Small intestine (tissue), 7 donors: ENCODE measurements at regions not wholly inside any gene's neighbourhood (a gene's known extent, or its start where the extent isn't known, plus 50 kb on each side); places are given as distances from the start of the nearest gene placed in this dataset.

Experiments
- DNase-seq, 2 donors: peaks; one replicate each; pipeline versions ENCODE4 v3.0.0 to v3.0.0-alpha.2; 2013
- FAIRE-seq: peaks from 2 replicates; lab custom pipeline; 2012; peaks lifted over from hg19 to GRCh38; lab: Jason Lieb, UNC
- H3K27ac ChIP-seq, 3 donors: one replicate each; pipeline ENCODE4 v1.5.1; 2013; ENCODE audit warnings: low read length in 2 of 3, mild to moderate bottlenecking in 2 of 3, control low read depth in 1 of 3, inconsistent platforms in 1 of 3, low read depth in 1 of 3, moderate library complexity in 1 of 3
- H3K27me3 ChIP-seq, 3 donors: one replicate each; pipeline ENCODE4 v1.6.1; 2013; ENCODE audit warnings: low read length in 3 of 3, inconsistent platforms in 1 of 3; ENCODE audit not compliant: control insufficient read depth in 3 of 3, insufficient read depth in 3 of 3
- H3K36me3 ChIP-seq, 3 donors: one replicate each; pipeline ENCODE4 v1.6.1; 2013; ENCODE audit warnings: low read length in 3 of 3, inconsistent platforms in 1 of 3, low read depth in 1 of 3, mild to moderate bottlenecking in 1 of 3, moderate library complexity in 1 of 3; ENCODE audit not compliant: control insufficient read depth in 3 of 3, insufficient read depth in 2 of 3
- H3K4me1 ChIP-seq, 3 donors: one replicate each; pipeline ENCODE4 v1.6.1; 2013; ENCODE audit warnings: low read length in 2 of 3, inconsistent platforms in 1 of 3, low read depth in 1 of 3, mild to moderate bottlenecking in 1 of 3, moderate library complexity in 1 of 3; ENCODE audit not compliant: control insufficient read depth in 3 of 3, insufficient read depth in 2 of 3
- H3K4me3 ChIP-seq, 3 donors: one replicate each; pipeline ENCODE4 v1.5.1; 2013; ENCODE audit warnings: low read length in 3 of 3, control low read depth in 1 of 3, inconsistent platforms in 1 of 3, low read depth in 1 of 3, mild to moderate bottlenecking in 1 of 3, moderate library complexity in 1 of 3
- H3K9me3 ChIP-seq, 2 donors: one replicate each; pipeline ENCODE4 v1.6.1; 2013; ENCODE audit warnings: low read depth in 1 of 2, low read length in 1 of 2; ENCODE audit not compliant: control insufficient read depth in 2 of 2, insufficient read depth in 1 of 2
- WGBS, 3 donors: extraction: QIAGEN DNeasy Blood & Tissue Kit; methylation state at CpG; one replicate each; pipeline ENCODE4 v1.1.7; 2013; 5-methylcytosine and 5-hydroxymethylcytosine counted together
- donor health status: healthy with polysubstance abuse.
- donor health status: control.
- donor health status: control.
- donor health status: Bipolar disorder and iron deficiency.
- donor health status: healthy.

DNA sequence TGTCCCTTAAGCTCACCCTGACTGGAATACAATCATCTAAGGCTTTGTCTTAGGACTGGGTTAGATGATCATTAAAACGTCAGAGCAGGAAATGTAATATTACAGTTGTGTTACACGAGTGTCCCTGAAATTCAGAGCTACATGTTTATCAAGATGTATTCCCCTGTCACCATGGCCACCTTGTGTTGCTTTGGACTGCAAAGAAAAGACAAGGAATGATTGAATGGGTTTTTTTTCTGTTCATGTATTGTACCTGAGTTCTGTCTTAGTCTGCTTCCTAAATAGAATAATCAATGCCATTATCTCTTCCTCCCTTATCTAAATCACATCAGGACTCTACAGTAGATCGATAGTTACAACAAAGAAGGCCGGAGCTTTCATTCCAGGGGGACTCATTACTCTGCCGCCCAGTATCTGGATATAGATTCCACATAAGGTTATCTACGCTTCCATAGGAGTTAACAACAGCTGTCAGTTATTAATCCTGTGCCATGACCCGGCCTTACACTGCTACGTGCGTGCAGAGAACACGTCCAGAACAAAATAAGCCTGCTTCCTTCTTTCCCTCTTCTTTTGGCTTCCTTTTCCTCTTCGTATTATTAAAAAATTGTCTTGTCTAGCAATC lies 274.1 kb upstream of the SASH1 start:
- Histone ChIP-seq H3K27me3 (no peaks in the 10 kb centered on the region), H3K4me1 (no peaks in the 10 kb centered on the region), H3K9me3 (peaks cover 0 to 15% of the 10 kb centered on the region in 2 donors), H3K4me3 (no peak overlapping the region), H3K27ac (no peak overlapping the region), H3K36me3 (no peaks in the 10 kb centered on the region)
- 52 to 59% (median 55%) methylated on average over 11 of the region's 11 CpGs for WGBS, 3 donors
- no peak for FAIRE-seq
- DNase-seq = peak in 1 of 2 donors; percentile 4

DNA sequence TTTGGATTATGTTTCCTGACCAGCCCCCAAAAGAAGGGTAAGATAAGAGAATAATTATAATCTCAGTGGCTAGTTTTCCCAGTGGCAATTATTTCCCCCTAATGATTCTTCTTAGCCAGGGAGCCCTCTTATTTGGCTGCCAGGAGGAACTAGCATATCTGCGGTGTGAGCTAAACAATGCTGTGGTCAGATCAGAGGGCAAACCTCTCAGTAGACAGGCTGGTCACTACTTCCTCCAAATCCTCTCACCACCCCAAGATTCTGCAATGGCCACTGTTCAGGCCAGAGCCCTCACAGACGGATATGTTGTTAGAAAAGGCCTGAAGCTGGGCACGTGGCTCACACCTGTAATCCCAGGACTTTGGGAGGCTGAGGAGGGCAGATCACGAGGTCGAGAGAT lies 273.4 kb upstream of the SASH1 start:
- H3K27ac ChIP-seq = no peak overlapping the region
- no peak overlapping the region for H3K4me3 ChIP-seq
- FAIRE-seq (no peak), DNase-seq (no peak)
- no peaks in the 10 kb centered on the region for H3K4me1 ChIP-seq
- H3K27me3 ChIP-seq = no peaks in the 10 kb centered on the region
- WGBS, 3 donors = 82 to 92% (median 90%) methylated on average over 5 of the region's 5 CpGs
- no peaks in the 10 kb centered on the region for H3K36me3 ChIP-seq
- peaks cover 0 to 13% of the 10 kb centered on the region in 2 donors for H3K9me3 ChIP-seq

- H3K36me3 ChIP-seq = no peaks in the 10 kb centered on the region
- H3K4me1 ChIP-seq = no peaks in the 10 kb centered on the region
- no peak overlapping the region for H3K27ac ChIP-seq
- no peaks in the 10 kb centered on the region for H3K27me3 ChIP-seq
- no peak overlapping the region for H3K4me3 ChIP-seq
- WGBS, 3 donors = 80 to 87% (median 83%) methylated on average over 6 of the region's 6 CpGs
- FAIRE-seq (no peak), DNase-seq (no peak)
- H3K9me3 ChIP-seq = peaks cover 0 to 3% of the 10 kb centered on the region in 2 donors
These were observed 268.3 kb upstream of the SASH1 start for GRCh38 chr6:148074291-148074690.

DNA sequence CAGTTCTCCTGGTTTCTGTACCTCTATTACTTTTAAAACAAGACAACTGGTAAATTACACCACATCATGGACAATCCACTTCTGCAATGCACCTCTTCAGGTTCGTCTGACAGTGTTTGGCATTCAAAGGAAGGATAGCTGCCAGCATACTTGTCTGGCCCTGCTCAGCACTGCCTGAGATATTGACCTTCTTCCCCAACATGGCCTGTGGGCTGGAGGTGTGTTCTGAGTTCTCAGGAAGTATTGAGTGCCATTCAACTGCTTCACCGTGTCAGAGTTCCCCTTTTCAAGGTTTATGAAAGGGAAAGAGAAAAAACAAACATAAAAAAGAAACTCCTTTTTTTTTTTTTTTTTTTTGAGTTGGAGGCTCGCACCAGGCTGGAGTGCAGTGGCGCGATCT lies 267.9 kb upstream of the SASH1 start:
- 69 to 74% (median 69%) methylated on average over 5 of the region's 5 CpGs for WGBS, 3 donors
- FAIRE-seq = no peak
- no peaks in the 10 kb centered on the region for H3K4me1 ChIP-seq
- peaks cover 0 to 3% of the 10 kb centered on the region in 2 donors for H3K9me3 ChIP-seq
- H3K27ac ChIP-seq = no peak overlapping the region
- no peak overlapping the region for H3K4me3 ChIP-seq
- H3K36me3 ChIP-seq = no peaks in the 10 kb centered on the region
- no peaks in the 10 kb centered on the region for H3K27me3 ChIP-seq
- DNase-seq = no peak

DNA sequence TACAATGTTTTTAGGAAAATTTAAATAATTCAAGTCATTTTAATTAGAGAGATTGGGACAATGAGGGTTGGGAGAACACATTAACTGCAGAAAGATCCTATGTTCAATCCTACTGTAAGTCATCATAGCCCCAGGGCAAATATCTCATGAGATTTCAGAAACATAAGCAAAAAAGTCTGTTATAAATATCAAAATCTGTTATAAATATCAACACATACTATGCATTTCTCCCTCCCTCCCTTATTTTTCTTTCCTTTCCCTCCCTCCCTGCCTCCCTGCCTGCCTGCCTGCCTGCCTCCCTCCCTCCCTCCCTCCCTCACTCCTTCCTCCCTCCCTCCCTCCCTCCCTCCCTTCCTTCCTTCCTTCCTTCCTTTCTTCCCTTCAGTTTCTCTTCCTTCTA lies 267.3 kb upstream of the SASH1 start:
- FAIRE-seq (no peak), DNase-seq (no peak)
- no peak overlapping the region for H3K27ac ChIP-seq
- peaks cover 0 to 3% of the 10 kb centered on the region in 2 donors for H3K9me3 ChIP-seq
- no peaks in the 10 kb centered on the region for H3K36me3 ChIP-seq
- H3K4me3 ChIP-seq = no peak overlapping the region
- no peaks in the 10 kb centered on the region for H3K27me3 ChIP-seq
- no peaks in the 10 kb centered on the region for H3K4me1 ChIP-seq

- peaks cover 0 to 3% of the 10 kb centered on the region in 2 donors for H3K9me3 ChIP-seq
These were observed 266.6 kb upstream of the SASH1 start for GRCh38 chr6:148076051-148076450.

GRCh38 chr6:148080315-148080714 lies 262.3 kb upstream of the SASH1 start:
- Histone ChIP-seq H3K4me1 (no peaks in the 10 kb centered on the region), H3K9me3 (no peaks in the 10 kb centered on the region), H3K4me3 (no peak overlapping the region), H3K36me3 (no peaks in the 10 kb centered on the region), H3K27me3 (no peaks in the 10 kb centered on the region), H3K27ac (no peak overlapping the region)
- FAIRE-seq (no peak), DNase-seq (no peak)
- 66 to 76% (median 71%) methylated on average over 1 of the region's 1 CpG for WGBS, 3 donors

More at GRCh38 chr6:148076051-148076450, 266.6 kb upstream of the SASH1 start:
- Histone ChIP-seq H3K27me3 (no peaks in the 10 kb centered on the region), H3K4me1 (no peaks in the 10 kb centered on the region), H3K27ac (no peak overlapping the region), H3K36me3 (no peaks in the 10 kb centered on the region), H3K4me3 (no peak overlapping the region)
- DNase-seq = no peak
- no peak for FAIRE-seq
- 80 to 92% (median 86%) methylated on average over 3 of the region's 3 CpGs for WGBS, 3 donors

DNA sequence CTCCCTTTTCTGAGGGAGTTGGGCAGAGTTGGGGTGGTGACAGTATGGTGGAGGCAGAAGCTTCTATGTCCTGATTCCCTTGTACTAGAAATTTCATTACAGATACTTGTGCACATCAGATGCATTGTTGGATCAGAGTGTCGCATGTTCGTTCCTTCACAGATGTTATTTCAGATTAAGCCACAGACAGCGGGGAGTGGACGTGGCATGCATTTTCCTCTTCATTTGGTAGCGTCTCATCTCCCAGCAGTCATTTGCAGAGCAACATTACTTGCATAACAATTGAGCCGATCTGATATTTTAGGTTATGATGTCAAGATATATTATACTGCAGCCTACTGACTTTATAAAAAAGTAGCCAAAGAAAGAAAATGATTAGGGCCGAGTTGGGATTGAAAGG lies 261.6 kb upstream of the SASH1 start:
- DNase-seq (no peak), FAIRE-seq (no peak)
- Histone ChIP-seq H3K27ac (no peak overlapping the region), H3K4me1 (no peaks in the 10 kb centered on the region), H3K36me3 (no peaks in the 10 kb centered on the region), H3K9me3 (no peaks in the 10 kb centered on the region), H3K4me3 (no peak overlapping the region), H3K27me3 (no peaks in the 10 kb centered on the region)
- WGBS, 3 donors = 89 to 97% (median 90%) methylated on average over 7 of the region's 7 CpGs

GRCh38 chr6:148082044-148082443 lies 260.6 kb upstream of the SASH1 start:
- 38 to 39% (median 38%) methylated on average over 2 of the region's 2 CpGs for WGBS, 3 donors
- DNase-seq = no peak
- H3K27me3 ChIP-seq = no peaks in the 10 kb centered on the region
- no peaks in the 10 kb centered on the region for H3K9me3 ChIP-seq
- FAIRE-seq = no peak
- H3K36me3 ChIP-seq = no peaks in the 10 kb centered on the region
- H3K27ac ChIP-seq = no peak overlapping the region
- no peaks in the 10 kb centered on the region for H3K4me1 ChIP-seq
- H3K4me3 ChIP-seq = no peak overlapping the region
